GM12878 (cell line): ENCODE measurements at regions not wholly inside any gene's neighbourhood (a gene's known extent, or its start where the extent isn't known, plus 50 kb on each side); places are given as distances from the start of the nearest gene placed in this dataset.

ENCODE experiments used
- CREB1 ChIP-seq: IDR thresholded peaks from 2 replicates; pipeline ENCODE4 v1.6.1; 2012; ENCODE audit warnings: low read depth, mild to moderate bottlenecking, inconsistent platforms
- ETV6 ChIP-seq, 2 experiments: fragments of 450-650 bp in 1 of 2; IDR thresholded peaks in 1 of 2; conservative IDR thresholded peaks in 1 of 2; 2 replicates each; pipeline ENCODE4 v1.6.1; 2014; ENCODE audit warnings: antibody characterized with exemption in 1 of 2, borderline replicate concordance in 1 of 2, low read depth in 1 of 2, mild to moderate bottlenecking in 1 of 2, moderate library complexity in 1 of 2
- LARP7 ChIP-seq: fragments of 450-650 bp; IDR thresholded peaks from 2 replicates; pipeline ENCODE4 v1.6.1; 2017; ENCODE audit warnings: mild to moderate bottlenecking
- MTA2 ChIP-seq: fragments of 450-650 bp; IDR thresholded peaks from 2 replicates; pipeline ENCODE4 v1.6.1; 2016; ENCODE audit warnings: low read depth, mild to moderate bottlenecking, moderate library complexity
- MYB ChIP-seq: fragments of 150-350 bp; IDR thresholded peaks from 2 replicates; pipeline ENCODE4 v1.6.1; 2014; ENCODE audit warnings: mild to moderate bottlenecking, low read depth, low read length, borderline replicate concordance
- NFXL1 ChIP-seq: fragments of 450-650 bp; IDR thresholded peaks from 2 replicates; pipeline ENCODE4 v1.6.1; 2017; ENCODE audit warnings: antibody characterized with exemption, mild to moderate bottlenecking, borderline replicate concordance
- PAX5 ChIP-seq: IDR thresholded peaks from 2 replicates; pipeline ENCODE4 v1.6.1; 2011; ENCODE audit warnings: low read depth, low read length, borderline replicate concordance
- PAX8 ChIP-seq: fragments of 450-650 bp; IDR thresholded peaks from 2 replicates; pipeline ENCODE4 v1.6.1; 2017; ENCODE audit warnings: mild to moderate bottlenecking, moderate library complexity
- POLR2A ChIP-seq: IDR thresholded peaks from 2 replicates; pipeline ENCODE4 v1.6.1; 2011; ENCODE audit warnings: low read depth, mild to moderate bottlenecking, low read length
- RAD51 ChIP-seq: fragments of 450-650 bp; IDR thresholded peaks from 2 replicates; pipeline ENCODE4 v1.6.1; 2016; ENCODE audit warnings: moderate library complexity, mild to moderate bottlenecking, inconsistent platforms
- RELB ChIP-seq: fragments of 450-650 bp; IDR thresholded peaks from 2 replicates; pipeline ENCODE4 v1.6.1; 2017; ENCODE audit warnings: low read depth, mild to moderate bottlenecking, moderate library complexity
- SIX5 ChIP-seq: IDR thresholded peaks from 2 replicates; pipeline ENCODE4 v1.6.1; 2011; ENCODE audit warnings: mild to moderate bottlenecking, low read depth, low read length, moderate library complexity; ENCODE audit not compliant: severe bottlenecking
- SKIL ChIP-seq: fragments of 450-650 bp; IDR thresholded peaks from 2 replicates; pipeline ENCODE4 v1.6.1; 2017; ENCODE audit warnings: mild to moderate bottlenecking, low read depth, inconsistent platforms; ENCODE audit not compliant: poor library complexity, severe bottlenecking
- STAT1 ChIP-seq: fragments of 450-650 bp; conservative IDR thresholded peaks from 2 replicates; pipeline ENCODE4 v1.6.1; 2014; ENCODE audit warnings: antibody characterized with exemption, mild to moderate bottlenecking
- STAT3 ChIP-seq: IDR thresholded peaks from 2 replicates; pipeline ENCODE4 v1.6.1; 2011; ENCODE audit warnings: low read depth, low read length, improper control_type of control experiment
- TAF1 ChIP-seq: IDR thresholded peaks from 2 replicates; pipeline ENCODE4 v1.6.1; 2011; ENCODE audit warnings: mild to moderate bottlenecking, low read depth, low read length, borderline replicate concordance
- YY1 ChIP-seq: IDR thresholded peaks from 2 replicates; pipeline ENCODE4 v1.6.1; 2011; ENCODE audit warnings: low read depth, mild to moderate bottlenecking, low read length
- ZNF24 ChIP-seq: fragments of 450-650 bp; IDR thresholded peaks from 2 replicates; pipeline ENCODE4 v1.6.1; 2017; ENCODE audit warnings: antibody characterized with exemption, mild to moderate bottlenecking
- ZSCAN29 ChIP-seq: fragments of 450-650 bp; IDR thresholded peaks from 2 replicates; pipeline ENCODE4 v1.6.1; 2017; ENCODE audit warnings: mild to moderate bottlenecking, moderate library complexity
- TF ChIP-seq, protein P1 (sequence below): fragments of 150-350 bp; IDR thresholded peaks from 2 replicates; pipeline ENCODE4 v1.6.1; 2016; ENCODE audit warnings: low read depth, low read length
- TF ChIP-seq, protein P2 (sequence below): IDR thresholded peaks from 2 replicates; pipeline ENCODE4 v1.6.1; 2011; ENCODE audit warnings: mild to moderate bottlenecking, low read depth, low read length, moderate library complexity; ENCODE audit not compliant: insufficient replicate concordance
- TF ChIP-seq, protein P3 (sequence below): IDR thresholded peaks from 2 replicates; pipeline ENCODE4 v1.6.1; 2012; ENCODE audit warnings: low read depth, low read length, improper control_type of control experiment

GRCh38 chr9:99309141-99309939 lies 87.3 kb downstream of the SEC61B start (continued):
- TF ChIP-seq, protein P1, sequence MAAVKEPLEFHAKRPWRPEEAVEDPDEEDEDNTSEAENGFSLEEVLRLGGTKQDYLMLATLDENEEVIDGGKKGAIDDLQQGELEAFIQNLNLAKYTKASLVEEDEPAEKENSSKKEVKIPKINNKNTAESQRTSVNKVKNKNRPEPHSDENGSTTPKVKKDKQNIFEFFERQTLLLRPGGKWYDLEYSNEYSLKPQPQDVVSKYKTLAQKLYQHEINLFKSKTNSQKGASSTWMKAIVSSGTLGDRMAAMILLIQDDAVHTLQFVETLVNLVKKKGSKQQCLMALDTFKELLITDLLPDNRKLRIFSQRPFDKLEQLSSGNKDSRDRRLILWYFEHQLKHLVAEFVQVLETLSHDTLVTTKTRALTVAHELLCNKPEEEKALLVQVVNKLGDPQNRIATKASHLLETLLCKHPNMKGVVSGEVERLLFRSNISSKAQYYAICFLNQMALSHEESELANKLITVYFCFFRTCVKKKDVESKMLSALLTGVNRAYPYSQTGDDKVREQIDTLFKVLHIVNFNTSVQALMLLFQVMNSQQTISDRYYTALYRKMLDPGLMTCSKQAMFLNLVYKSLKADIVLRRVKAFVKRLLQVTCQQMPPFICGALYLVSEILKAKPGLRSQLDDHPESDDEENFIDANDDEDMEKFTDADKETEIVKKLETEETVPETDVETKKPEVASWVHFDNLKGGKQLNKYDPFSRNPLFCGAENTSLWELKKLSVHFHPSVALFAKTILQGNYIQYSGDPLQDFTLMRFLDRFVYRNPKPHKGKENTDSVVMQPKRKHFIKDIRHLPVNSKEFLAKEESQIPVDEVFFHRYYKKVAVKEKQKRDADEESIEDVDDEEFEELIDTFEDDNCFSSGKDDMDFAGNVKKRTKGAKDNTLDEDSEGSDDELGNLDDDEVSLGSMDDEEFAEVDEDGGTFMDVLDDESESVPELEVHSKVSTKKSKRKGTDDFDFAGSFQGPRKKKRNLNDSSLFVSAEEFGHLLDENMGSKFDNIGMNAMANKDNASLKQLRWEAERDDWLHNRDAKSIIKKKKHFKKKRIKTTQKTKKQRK = no peak
- TF ChIP-seq MTA2 (no peak), SIX5 (no peak), SKIL (no peak), ZSCAN29 (no peak), MYB (no peak), POLR2A (no peak), STAT3 (no peak), YY1 (no peak), LARP7 (no peak), TAF1 (no peak), ZNF24 (no peak), NFXL1 (no peak), RELB (no peak), RAD51 (no peak), ETV6 (conservative IDR thresholded peaks at IDR 0.05 in 1 of 2, IDR thresholded peaks at IDR 0.05 in 1 of 2; ENCODE audit: borderline replicate concordance in 1 of 2, low read depth in 1 of 2) (0 out of 4 replicates have a peak, but pooled peaks of 1 of the 2 experiments have one; percentile 15), PAX5 (peak; percentile 13; the same call in 1 of the 2 replicates), STAT1 (no peak), CREB1 (no peak), PAX8 (no peak)
- TF ChIP-seq, protein P2, sequence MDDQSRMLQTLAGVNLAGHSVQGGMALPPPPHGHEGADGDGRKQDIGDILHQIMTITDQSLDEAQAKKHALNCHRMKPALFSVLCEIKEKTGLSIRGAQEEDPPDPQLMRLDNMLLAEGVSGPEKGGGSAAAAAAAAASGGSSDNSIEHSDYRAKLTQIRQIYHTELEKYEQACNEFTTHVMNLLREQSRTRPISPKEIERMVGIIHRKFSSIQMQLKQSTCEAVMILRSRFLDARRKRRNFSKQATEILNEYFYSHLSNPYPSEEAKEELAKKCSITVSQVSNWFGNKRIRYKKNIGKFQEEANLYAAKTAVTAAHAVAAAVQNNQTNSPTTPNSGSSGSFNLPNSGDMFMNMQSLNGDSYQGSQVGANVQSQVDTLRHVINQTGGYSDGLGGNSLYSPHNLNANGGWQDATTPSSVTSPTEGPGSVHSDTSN = no peak
- TF ChIP-seq, protein P3, sequence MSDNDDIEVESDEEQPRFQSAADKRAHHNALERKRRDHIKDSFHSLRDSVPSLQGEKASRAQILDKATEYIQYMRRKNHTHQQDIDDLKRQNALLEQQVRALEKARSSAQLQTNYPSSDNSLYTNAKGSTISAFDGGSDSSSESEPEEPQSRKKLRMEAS = no peak
